NCI-H2029 (cell line): ENCODE measurements at regions not wholly inside any gene's neighbourhood (a gene's known extent, or its start where the extent isn't known, plus 50 kb on each side); places are given as distances from the start of the nearest gene placed in this dataset.

ENCODE experiments used
- DNase-seq: peaks from one replicate; lab custom pipeline; 2025; lab: John Stamatoyannopoulos, UW

GRCh38 chr3:72591522-72592421 is 256.5 kb downstream of the SHQ1 start:
- no peak for DNase-seq

- no peak for DNase-seq
Observed at GRCh38 chr3:72590732-72591221, 257.5 kb downstream of the SHQ1 start.

- DNase-seq: no peak
Observed at GRCh38 chr3:72587282-72587681, 261.0 kb downstream of the SHQ1 start.

GRCh38 chr3:72586694-72587093 is 261.6 kb downstream of the SHQ1 start:
- DNase-seq: no peak

GRCh38 chr3:72585966-72586365 is 262.3 kb downstream of the SHQ1 start:
- no peak for DNase-seq

- DNase-seq: no peak
Observed at GRCh38 chr3:72584262-72584661, 264.0 kb downstream of the SHQ1 start.

- DNase-seq: no peak
Observed at GRCh38 chr3:72582963-72583362, 265.3 kb downstream of the SHQ1 start.

GRCh38 chr3:72582211-72582878 is 265.9 kb downstream of the SHQ1 start:
- DNase-seq: no peak

- no peak for DNase-seq
Observed at GRCh38 chr3:72580900-72581299, 267.3 kb downstream of the SHQ1 start.

GRCh38 chr3:72580246-72580756 is 267.9 kb downstream of the SHQ1 start:
- DNase-seq: no peak

- DNase-seq: no peak
Observed at GRCh38 chr3:72579581-72580245, 268.5 kb downstream of the SHQ1 start.

- no peak for DNase-seq
Observed at GRCh38 chr3:72579191-72579580, 269.1 kb downstream of the SHQ1 start.

- no peak for DNase-seq
Observed at GRCh38 chr3:72577190-72577589, 271.1 kb downstream of the SHQ1 start.

- DNase-seq: no peak
Observed at GRCh38 chr3:72576563-72576962, 271.7 kb downstream of the SHQ1 start.

GRCh38 chr3:72574144-72574543 is 274.1 kb downstream of the SHQ1 start:
- no peak for DNase-seq

GRCh38 chr3:72573051-72573450 is 275.2 kb downstream of the SHQ1 start:
- no peak for DNase-seq

- no peak for DNase-seq
Observed at GRCh38 chr3:72572489-72573007, 275.7 kb downstream of the SHQ1 start.

GRCh38 chr3:72571638-72572114 is 276.6 kb downstream of the SHQ1 start:
- DNase-seq: no peak

GRCh38 chr3:72571052-72571451 is 277.2 kb downstream of the SHQ1 start:
- no peak for DNase-seq

GRCh38 chr3:72569754-72570440 is 278.3 kb downstream of the SHQ1 start:
- no peak for DNase-seq

GRCh38 chr3:72568083-72568482 is 280.2 kb downstream of the SHQ1 start:
- DNase-seq: no peak
